ENCODE measurements at regions not wholly inside any gene's neighbourhood (a gene's known extent, or its start where the extent isn't known, plus 50 kb on each side); places are given as distances from the start of the nearest gene placed in this dataset.

GRCh38 chr4:32184186-32184585, 1464.0 kb downstream of the PCDH7 start:
- H3K4me3 Mint-ChIP-seq: no peak overlapping the region
- H3K27me3 Mint-ChIP-seq: no peaks in the 10 kb centered on the region
- H3K9me3 Mint-ChIP-seq: peaks cover 7% of the 10 kb centered on the region
- no peak overlapping the region for H3K27ac Mint-ChIP-seq
- H3K4me1 Mint-ChIP-seq (ENCODE audit: low read depth): no peaks in the 10 kb centered on the region
- intact Hi-C loops (cut with micrococcal nuclease): no loop called here
- no peaks in the 10 kb centered on the region for H3K36me3 Mint-ChIP-seq (ENCODE audit: low read depth)

DNA sequence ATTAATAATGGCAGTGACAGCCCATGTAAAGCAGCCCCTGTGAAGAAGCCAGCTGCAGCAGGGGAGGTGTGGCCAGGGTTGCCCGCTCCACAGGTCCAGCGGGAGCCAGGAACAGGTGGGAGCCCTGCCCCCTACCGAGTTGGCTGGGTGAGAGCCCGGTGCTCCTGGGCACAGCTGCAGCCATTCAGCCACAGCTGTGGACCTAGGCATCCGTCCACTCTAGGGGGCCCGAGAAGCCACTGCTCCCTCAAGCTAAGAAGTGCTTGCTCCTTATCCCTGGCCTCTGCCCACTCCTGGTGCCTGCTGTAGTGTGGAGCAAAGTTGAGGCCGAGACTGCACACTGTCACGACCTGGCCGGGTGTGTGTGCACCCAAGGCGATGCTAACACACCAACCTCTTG, 1469.0 kb downstream of the PCDH7 start:
- Mint-ChIP-seq H3K27ac (no peak overlapping the region), H3K9me3 (peaks cover 13% of the 10 kb centered on the region), H3K4me1 (ENCODE audit: low read depth) (no peaks in the 10 kb centered on the region), H3K36me3 (ENCODE audit: low read depth) (no peaks in the 10 kb centered on the region), H3K4me3 (no peak overlapping the region), H3K27me3 (no peaks in the 10 kb centered on the region)
- intact Hi-C loops (cut with micrococcal nuclease): no loop called here

DNA sequence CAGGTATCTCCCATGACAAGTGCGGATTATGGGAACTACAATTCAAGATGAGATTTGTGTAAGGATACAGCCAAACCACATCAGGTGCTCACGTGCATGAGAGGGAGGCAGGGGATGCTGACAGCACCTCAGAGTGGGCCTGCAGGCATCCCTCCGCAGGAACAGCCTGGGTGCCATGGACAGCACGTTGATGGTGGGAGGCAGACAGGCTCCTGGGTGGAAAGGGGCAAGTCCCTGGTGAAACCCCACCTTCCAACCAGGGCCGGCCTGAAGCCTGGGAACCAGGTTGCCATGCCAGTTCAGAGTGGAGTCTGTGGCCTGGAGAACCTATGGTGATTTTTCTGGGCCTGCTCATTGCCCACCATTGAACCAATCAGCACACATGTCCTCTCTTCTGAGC, 1469.6 kb downstream of the PCDH7 start:
- H3K4me3 Mint-ChIP-seq: no peak overlapping the region
- no peaks in the 10 kb centered on the region for H3K27me3 Mint-ChIP-seq
- no peaks in the 10 kb centered on the region for H3K36me3 Mint-ChIP-seq (ENCODE audit: low read depth)
- intact Hi-C loops (cut with micrococcal nuclease): no loop called here
- H3K4me1 Mint-ChIP-seq (ENCODE audit: low read depth): no peaks in the 10 kb centered on the region
- H3K9me3 Mint-ChIP-seq: peaks cover 13% of the 10 kb centered on the region
- no peak overlapping the region for H3K27ac Mint-ChIP-seq

DNA sequence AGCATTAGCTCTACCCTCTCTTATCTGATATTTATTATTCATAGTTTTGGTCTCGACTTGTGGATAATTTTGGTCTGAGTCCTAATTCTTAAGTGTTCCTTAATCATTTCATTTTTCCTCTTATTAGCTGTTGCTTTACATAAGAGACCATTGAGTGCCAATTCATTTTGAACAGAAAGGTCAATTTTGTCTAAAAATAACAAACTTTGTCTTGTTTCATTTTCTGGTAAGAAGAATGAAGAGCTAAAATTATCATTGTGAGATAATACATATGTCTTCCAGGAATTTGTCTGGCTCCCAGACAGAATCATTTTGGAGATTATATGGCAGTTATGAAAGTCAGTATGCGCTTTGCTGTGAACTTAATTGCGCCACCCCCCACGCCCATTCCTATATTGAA, 1471.8 kb downstream of the PCDH7 start:
- Mint-ChIP-seq H3K9me3 (peaks cover 16% of the 10 kb centered on the region), H3K27ac (no peak overlapping the region), H3K4me3 (no peak overlapping the region), H3K4me1 (ENCODE audit: low read depth) (no peaks in the 10 kb centered on the region), H3K27me3 (no peaks in the 10 kb centered on the region), H3K36me3 (ENCODE audit: low read depth) (no peaks in the 10 kb centered on the region)
- intact Hi-C loops (cut with micrococcal nuclease): no loop called here

DNA sequence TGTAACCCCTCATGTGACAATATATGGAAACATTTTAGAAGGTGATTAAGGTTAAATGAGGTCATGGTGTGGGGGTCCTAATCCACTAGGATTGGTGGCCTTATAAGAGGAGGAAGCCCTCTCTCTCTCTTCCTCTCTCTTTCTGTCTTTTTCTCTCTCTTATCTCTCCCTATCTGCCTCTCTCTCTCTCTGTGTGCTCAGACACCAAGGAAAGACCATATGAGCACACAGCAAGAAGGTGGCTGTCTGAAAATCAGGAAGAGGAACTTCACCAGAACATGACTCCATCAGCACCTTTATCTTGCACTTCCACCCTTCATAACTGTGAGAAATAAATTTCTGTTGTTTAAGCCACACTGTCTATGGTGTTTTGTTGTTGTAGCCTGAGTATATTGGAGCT, 1472.2 kb downstream of the PCDH7 start:
- Mint-ChIP-seq H3K9me3 (peaks cover 19% of the 10 kb centered on the region), H3K4me3 (no peak overlapping the region), H3K4me1 (ENCODE audit: low read depth) (no peaks in the 10 kb centered on the region), H3K27me3 (no peaks in the 10 kb centered on the region), H3K27ac (no peak overlapping the region), H3K36me3 (ENCODE audit: low read depth) (no peaks in the 10 kb centered on the region)
- intact Hi-C loops (cut with micrococcal nuclease): no loop called here

- no peaks in the 10 kb centered on the region for H3K36me3 Mint-ChIP-seq (ENCODE audit: low read depth)
These were observed 1472.8 kb downstream of the PCDH7 start for GRCh38 chr4:32192991-32193390.

GRCh38 chr4:32196950-32197688, 1477.0 kb downstream of the PCDH7 start:
- intact Hi-C loops (cut with micrococcal nuclease): no loop called here
- no peaks in the 10 kb centered on the region for H3K27me3 Mint-ChIP-seq
- no peak overlapping the region for H3K27ac Mint-ChIP-seq
- H3K4me1 Mint-ChIP-seq (ENCODE audit: low read depth): no peaks in the 10 kb centered on the region
- H3K9me3 Mint-ChIP-seq: peaks cover 9% of the 10 kb centered on the region
- no peak overlapping the region for H3K4me3 Mint-ChIP-seq
- H3K36me3 Mint-ChIP-seq (ENCODE audit: low read depth): no peaks in the 10 kb centered on the region

More at GRCh38 chr4:32192991-32193390, 1472.8 kb downstream of the PCDH7 start:
- H3K4me1 Mint-ChIP-seq (ENCODE audit: low read depth): no peaks in the 10 kb centered on the region
- no peak overlapping the region for H3K4me3 Mint-ChIP-seq
- no peaks in the 10 kb centered on the region for H3K27me3 Mint-ChIP-seq
- no peak overlapping the region for H3K27ac Mint-ChIP-seq
- H3K9me3 Mint-ChIP-seq: peaks cover 19% of the 10 kb centered on the region
- intact Hi-C loops (cut with micrococcal nuclease): no loop called here

GRCh38 chr4:32199639-32200038, 1479.5 kb downstream of the PCDH7 start:
- H3K27me3 Mint-ChIP-seq: no peaks in the 10 kb centered on the region
- intact Hi-C loops (cut with micrococcal nuclease): no loop called here
- H3K27ac Mint-ChIP-seq: no peak overlapping the region
- H3K4me1 Mint-ChIP-seq (ENCODE audit: low read depth): no peaks in the 10 kb centered on the region
- no peaks in the 10 kb centered on the region for H3K36me3 Mint-ChIP-seq (ENCODE audit: low read depth)
- no peak overlapping the region for H3K4me3 Mint-ChIP-seq
- H3K9me3 Mint-ChIP-seq: peaks cover 22% of the 10 kb centered on the region

DNA sequence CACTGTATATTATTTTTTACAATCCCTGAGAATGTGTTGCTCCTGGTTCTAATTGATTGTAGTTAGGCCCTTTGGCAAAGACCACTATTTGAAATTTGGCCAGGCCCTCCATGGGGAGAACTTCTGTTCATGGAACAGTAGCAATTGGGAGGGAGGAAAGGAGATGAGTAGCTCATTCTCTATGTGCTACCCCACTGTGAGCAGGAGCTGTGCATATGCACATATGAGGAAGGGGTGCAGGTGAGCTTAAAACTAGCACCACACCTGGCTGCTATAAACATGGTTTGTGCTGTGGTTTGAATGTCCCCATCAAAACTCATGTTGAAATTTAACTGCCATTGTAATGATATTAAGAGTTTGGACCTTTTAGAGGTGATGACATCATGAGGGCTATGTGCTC, 1483.2 kb downstream of the PCDH7 start:
- Mint-ChIP-seq H3K4me3 (no peak overlapping the region), H3K4me1 (ENCODE audit: low read depth) (no peaks in the 10 kb centered on the region), H3K9me3 (peaks cover 28% of the 10 kb centered on the region), H3K27me3 (no peaks in the 10 kb centered on the region), H3K36me3 (ENCODE audit: low read depth) (no peaks in the 10 kb centered on the region), H3K27ac (no peak overlapping the region)
- intact Hi-C loops (cut with micrococcal nuclease): no loop called here

DNA sequence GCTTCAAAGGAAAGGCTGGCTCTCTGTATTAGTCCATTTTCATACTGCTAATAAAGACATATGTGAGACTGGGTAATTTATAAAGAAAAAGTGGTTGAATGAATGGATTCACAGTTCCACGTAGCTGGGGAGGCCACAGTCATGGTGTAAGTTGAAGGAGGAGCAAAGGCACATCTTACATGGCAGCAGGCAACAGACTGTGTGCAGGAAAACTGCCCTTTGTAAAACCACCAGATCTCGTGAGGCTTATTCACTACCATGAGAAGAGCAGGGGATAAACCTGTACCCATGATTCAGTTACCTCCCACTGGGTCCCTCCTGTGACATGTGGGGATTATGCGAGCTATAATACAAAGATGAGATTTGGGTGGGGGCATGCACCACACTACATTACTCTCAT, 1486.6 kb downstream of the PCDH7 start:
- peaks cover 41% of the 10 kb centered on the region for H3K9me3 Mint-ChIP-seq
- no peaks in the 10 kb centered on the region for H3K27me3 Mint-ChIP-seq
- H3K27ac Mint-ChIP-seq: no peak overlapping the region
- H3K36me3 Mint-ChIP-seq (ENCODE audit: low read depth): no peaks in the 10 kb centered on the region
- intact Hi-C loops (cut with micrococcal nuclease): no loop called here
- H3K4me3 Mint-ChIP-seq: no peak overlapping the region
- H3K4me1 Mint-ChIP-seq (ENCODE audit: low read depth): no peaks in the 10 kb centered on the region

DNA sequence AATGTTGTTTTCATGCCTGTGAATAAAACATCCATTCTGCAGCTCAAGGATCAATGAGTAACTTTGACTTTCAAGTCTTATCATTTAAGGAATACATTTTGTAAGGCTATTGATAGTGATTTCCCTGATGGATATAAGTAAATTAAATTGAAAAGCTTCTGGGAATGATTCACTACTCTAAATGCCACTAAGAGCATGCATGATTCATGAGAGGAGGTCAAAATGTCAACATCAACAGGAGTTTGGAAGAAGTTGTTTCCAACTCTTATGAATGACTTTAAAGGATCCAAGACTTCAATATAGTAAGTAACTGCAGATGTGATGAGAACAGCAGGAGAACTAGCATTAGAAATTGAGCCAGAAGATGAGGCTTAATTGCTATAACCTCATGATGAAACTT, 1487.3 kb downstream of the PCDH7 start:
- H3K36me3 Mint-ChIP-seq (ENCODE audit: low read depth): no peaks in the 10 kb centered on the region
- intact Hi-C loops (cut with micrococcal nuclease): no loop called here
- no peaks in the 10 kb centered on the region for H3K4me1 Mint-ChIP-seq (ENCODE audit: low read depth)
- no peaks in the 10 kb centered on the region for H3K27me3 Mint-ChIP-seq
- H3K9me3 Mint-ChIP-seq: peaks cover 35% of the 10 kb centered on the region
- no peak overlapping the region for H3K4me3 Mint-ChIP-seq
- no peak overlapping the region for H3K27ac Mint-ChIP-seq

DNA sequence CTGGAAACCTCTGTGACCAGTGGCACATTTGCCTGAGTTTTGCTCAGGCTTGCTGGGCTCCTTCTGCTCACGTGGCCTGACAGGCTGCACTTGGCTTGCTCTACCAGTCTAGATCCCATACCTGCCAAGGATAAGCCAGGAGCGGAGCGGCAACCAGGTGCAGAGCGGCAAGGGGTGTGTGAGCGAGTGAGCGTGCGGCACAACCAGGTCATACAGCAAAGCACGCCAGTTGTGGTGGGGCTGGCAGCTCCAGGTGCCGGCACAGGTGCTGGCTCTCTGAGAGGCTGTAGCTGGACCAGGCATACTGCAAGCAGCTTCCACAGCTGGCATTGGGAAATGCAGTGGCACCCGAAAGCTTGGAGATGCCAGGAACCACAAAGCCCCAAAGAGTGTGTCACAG, 1495.1 kb downstream of the PCDH7 start:
- H3K36me3 Mint-ChIP-seq (ENCODE audit: low read depth): no peaks in the 10 kb centered on the region
- no peak overlapping the region for H3K4me3 Mint-ChIP-seq
- H3K27me3 Mint-ChIP-seq: no peaks in the 10 kb centered on the region
- no peaks in the 10 kb centered on the region for H3K9me3 Mint-ChIP-seq
- no peak overlapping the region for H3K27ac Mint-ChIP-seq
- intact Hi-C loops (cut with micrococcal nuclease): no loop called here
- no peaks in the 10 kb centered on the region for H3K4me1 Mint-ChIP-seq (ENCODE audit: low read depth)

DNA sequence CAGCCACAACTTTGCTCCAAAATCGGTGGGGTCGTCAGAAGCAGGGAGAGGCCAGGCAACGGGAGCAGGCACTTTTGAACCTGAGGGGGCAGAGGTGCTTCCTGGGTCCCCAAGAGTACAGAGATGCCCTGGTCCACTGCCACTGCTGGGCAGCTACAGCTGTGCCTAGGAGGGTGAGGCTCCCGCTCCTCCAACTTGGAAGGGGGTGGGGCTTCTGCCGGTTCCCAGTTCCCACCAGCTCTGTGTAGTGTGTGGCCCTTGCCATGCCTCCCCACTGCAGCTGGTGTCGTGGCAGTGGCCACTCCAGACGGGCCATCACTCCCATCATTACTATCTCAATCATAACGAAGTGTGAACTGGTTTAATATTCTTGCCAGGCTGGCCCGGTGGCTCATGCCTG, 1496.3 kb downstream of the PCDH7 start:
- Mint-ChIP-seq H3K27me3 (no peaks in the 10 kb centered on the region), H3K27ac (no peak overlapping the region), H3K9me3 (no peaks in the 10 kb centered on the region), H3K4me1 (ENCODE audit: low read depth) (no peaks in the 10 kb centered on the region), H3K4me3 (no peak overlapping the region), H3K36me3 (ENCODE audit: low read depth) (no peaks in the 10 kb centered on the region)
- intact Hi-C loops (cut with micrococcal nuclease): no loop called here

DNA sequence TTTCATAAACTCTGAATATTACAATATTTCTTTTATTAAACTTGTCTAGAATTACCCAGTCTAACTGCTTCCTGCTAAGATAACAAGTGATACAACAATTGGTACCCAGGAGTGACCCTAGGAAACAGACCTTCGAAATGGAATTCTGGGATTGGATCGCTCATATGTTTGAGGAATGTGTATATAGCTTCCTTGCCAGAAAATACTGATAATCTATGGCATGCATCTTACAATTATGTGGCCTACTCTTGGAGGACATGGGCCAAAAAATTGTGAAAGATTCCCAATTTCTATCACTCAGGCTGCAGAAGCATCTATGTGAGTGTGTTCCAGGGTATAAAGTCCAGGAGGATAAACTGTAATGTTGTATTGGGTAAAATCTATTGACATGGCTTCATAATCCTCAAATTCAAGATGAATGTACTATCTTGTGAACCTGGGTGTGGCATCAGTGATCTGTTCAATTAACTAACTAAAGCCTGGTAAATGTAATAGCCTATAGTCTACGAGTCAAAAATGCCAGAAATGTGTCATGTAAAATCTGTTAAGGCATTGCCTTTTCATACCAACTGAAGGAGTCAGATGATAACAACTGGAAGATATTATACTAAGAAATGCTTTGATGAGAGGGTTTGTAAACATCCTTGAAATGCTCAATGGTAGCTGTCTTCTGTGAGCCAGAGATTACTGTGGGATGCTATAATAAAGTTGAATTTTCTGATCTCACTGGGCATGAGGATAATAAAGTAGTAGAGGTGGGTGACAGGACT, 1499.3 kb downstream of the PCDH7 start:
- Mint-ChIP-seq H3K4me1 (ENCODE audit: low read depth) (no peaks in the 10 kb centered on the region), H3K36me3 (ENCODE audit: low read depth) (no peaks in the 10 kb centered on the region), H3K9me3 (no peaks in the 10 kb centered on the region), H3K27me3 (no peaks in the 10 kb centered on the region), H3K4me3 (no peak overlapping the region), H3K27ac (no peak overlapping the region)
- intact Hi-C loops (cut with micrococcal nuclease): no loop called here

DNA sequence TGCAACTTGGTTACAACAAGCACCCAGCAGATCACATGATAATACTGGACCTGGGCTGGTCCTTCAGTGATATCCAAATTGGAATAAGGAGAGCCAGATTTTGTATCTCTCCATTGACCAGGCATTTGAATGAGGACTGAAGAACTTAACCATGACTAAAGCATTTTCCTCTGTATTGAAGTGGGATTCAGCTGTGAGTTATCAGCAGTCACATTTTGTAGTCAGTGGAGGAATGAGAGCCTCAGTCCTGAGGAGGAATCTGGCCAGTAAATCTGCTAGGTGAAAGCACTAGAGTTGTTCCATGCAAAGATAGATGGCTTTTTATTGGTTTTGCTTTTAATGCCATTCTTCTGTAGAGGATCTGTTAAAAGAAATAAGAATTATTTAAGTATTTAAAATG, 1506.0 kb downstream of the PCDH7 start:
- no peaks in the 10 kb centered on the region for H3K27me3 Mint-ChIP-seq
- no peaks in the 10 kb centered on the region for H3K36me3 Mint-ChIP-seq (ENCODE audit: low read depth)
- H3K4me1 Mint-ChIP-seq (ENCODE audit: low read depth): no peaks in the 10 kb centered on the region
- H3K27ac Mint-ChIP-seq: no peak overlapping the region
- intact Hi-C loops (cut with micrococcal nuclease): no loop called here
- H3K9me3 Mint-ChIP-seq: no peaks in the 10 kb centered on the region
- no peak overlapping the region for H3K4me3 Mint-ChIP-seq
